H1 (cell line): ENCODE measurements at regions not wholly inside any gene's neighbourhood (a gene's known extent, or its start where the extent isn't known, plus 50 kb on each side); places are given as distances from the start of the nearest gene placed in this dataset.

Source experiments
- CEBPB ChIP-seq: IDR thresholded peaks from 2 replicates; pipeline ENCODE4 v1.6.1; 2012; ENCODE audit warnings: low read depth, low read length
- CREB1 ChIP-seq: IDR thresholded peaks from 2 replicates; pipeline ENCODE4 v1.6.1; 2012; ENCODE audit warnings: inconsistent platforms
- CTCF ChIP-seq, 3 experiments: IDR thresholded peaks; 1 replicate in 2 of 3; 2 replicates in 1 of 3; pipeline versions ENCODE4 v1.5.1 to v1.6.1; 2011; ENCODE audit warnings: low read length in 3 of 3, mild to moderate bottlenecking in 3 of 3, inconsistent platforms in 2 of 3, low read depth in 1 of 3, moderate library complexity in 1 of 3; ENCODE audit not compliant: insufficient read depth in 1 of 3; ENCODE audit errors: control extremely low read depth in 1 of 3
- HDAC2 ChIP-seq, 2 experiments: fragments of 300-600 bp in 1 of 2; sonication (generic) in 1 of 2; IDR thresholded peaks; 2 replicates each; pipeline ENCODE4 v1.6.1; 2011 to 2012; ENCODE audit warnings: low read depth in 2 of 2, low read length in 2 of 2, mild to moderate bottlenecking in 2 of 2, moderate library complexity in 2 of 2, borderline replicate concordance in 1 of 2, inconsistent platforms in 1 of 2
- JUN ChIP-seq: IDR thresholded peaks from 2 replicates; pipeline ENCODE4 v1.6.1; 2011; ENCODE audit warnings: low read depth, mild to moderate bottlenecking, improper control_type of control experiment, low read length
- SP2 ChIP-seq: IDR thresholded peaks from 2 replicates; pipeline ENCODE4 v1.6.1; 2012; ENCODE audit warnings: mild to moderate bottlenecking, low read length, inconsistent platforms
- TF ChIP-seq, protein P1 (sequence below): fragments of 300-600 bp; sonication (generic); IDR thresholded peaks from 2 replicates; pipeline ENCODE4 v1.7.1; 2012; ENCODE audit warnings: low read length, moderate library complexity, mild to moderate bottlenecking, inconsistent platforms; ENCODE audit not compliant: insufficient replicate concordance

- TF ChIP-seq, protein P1, sequence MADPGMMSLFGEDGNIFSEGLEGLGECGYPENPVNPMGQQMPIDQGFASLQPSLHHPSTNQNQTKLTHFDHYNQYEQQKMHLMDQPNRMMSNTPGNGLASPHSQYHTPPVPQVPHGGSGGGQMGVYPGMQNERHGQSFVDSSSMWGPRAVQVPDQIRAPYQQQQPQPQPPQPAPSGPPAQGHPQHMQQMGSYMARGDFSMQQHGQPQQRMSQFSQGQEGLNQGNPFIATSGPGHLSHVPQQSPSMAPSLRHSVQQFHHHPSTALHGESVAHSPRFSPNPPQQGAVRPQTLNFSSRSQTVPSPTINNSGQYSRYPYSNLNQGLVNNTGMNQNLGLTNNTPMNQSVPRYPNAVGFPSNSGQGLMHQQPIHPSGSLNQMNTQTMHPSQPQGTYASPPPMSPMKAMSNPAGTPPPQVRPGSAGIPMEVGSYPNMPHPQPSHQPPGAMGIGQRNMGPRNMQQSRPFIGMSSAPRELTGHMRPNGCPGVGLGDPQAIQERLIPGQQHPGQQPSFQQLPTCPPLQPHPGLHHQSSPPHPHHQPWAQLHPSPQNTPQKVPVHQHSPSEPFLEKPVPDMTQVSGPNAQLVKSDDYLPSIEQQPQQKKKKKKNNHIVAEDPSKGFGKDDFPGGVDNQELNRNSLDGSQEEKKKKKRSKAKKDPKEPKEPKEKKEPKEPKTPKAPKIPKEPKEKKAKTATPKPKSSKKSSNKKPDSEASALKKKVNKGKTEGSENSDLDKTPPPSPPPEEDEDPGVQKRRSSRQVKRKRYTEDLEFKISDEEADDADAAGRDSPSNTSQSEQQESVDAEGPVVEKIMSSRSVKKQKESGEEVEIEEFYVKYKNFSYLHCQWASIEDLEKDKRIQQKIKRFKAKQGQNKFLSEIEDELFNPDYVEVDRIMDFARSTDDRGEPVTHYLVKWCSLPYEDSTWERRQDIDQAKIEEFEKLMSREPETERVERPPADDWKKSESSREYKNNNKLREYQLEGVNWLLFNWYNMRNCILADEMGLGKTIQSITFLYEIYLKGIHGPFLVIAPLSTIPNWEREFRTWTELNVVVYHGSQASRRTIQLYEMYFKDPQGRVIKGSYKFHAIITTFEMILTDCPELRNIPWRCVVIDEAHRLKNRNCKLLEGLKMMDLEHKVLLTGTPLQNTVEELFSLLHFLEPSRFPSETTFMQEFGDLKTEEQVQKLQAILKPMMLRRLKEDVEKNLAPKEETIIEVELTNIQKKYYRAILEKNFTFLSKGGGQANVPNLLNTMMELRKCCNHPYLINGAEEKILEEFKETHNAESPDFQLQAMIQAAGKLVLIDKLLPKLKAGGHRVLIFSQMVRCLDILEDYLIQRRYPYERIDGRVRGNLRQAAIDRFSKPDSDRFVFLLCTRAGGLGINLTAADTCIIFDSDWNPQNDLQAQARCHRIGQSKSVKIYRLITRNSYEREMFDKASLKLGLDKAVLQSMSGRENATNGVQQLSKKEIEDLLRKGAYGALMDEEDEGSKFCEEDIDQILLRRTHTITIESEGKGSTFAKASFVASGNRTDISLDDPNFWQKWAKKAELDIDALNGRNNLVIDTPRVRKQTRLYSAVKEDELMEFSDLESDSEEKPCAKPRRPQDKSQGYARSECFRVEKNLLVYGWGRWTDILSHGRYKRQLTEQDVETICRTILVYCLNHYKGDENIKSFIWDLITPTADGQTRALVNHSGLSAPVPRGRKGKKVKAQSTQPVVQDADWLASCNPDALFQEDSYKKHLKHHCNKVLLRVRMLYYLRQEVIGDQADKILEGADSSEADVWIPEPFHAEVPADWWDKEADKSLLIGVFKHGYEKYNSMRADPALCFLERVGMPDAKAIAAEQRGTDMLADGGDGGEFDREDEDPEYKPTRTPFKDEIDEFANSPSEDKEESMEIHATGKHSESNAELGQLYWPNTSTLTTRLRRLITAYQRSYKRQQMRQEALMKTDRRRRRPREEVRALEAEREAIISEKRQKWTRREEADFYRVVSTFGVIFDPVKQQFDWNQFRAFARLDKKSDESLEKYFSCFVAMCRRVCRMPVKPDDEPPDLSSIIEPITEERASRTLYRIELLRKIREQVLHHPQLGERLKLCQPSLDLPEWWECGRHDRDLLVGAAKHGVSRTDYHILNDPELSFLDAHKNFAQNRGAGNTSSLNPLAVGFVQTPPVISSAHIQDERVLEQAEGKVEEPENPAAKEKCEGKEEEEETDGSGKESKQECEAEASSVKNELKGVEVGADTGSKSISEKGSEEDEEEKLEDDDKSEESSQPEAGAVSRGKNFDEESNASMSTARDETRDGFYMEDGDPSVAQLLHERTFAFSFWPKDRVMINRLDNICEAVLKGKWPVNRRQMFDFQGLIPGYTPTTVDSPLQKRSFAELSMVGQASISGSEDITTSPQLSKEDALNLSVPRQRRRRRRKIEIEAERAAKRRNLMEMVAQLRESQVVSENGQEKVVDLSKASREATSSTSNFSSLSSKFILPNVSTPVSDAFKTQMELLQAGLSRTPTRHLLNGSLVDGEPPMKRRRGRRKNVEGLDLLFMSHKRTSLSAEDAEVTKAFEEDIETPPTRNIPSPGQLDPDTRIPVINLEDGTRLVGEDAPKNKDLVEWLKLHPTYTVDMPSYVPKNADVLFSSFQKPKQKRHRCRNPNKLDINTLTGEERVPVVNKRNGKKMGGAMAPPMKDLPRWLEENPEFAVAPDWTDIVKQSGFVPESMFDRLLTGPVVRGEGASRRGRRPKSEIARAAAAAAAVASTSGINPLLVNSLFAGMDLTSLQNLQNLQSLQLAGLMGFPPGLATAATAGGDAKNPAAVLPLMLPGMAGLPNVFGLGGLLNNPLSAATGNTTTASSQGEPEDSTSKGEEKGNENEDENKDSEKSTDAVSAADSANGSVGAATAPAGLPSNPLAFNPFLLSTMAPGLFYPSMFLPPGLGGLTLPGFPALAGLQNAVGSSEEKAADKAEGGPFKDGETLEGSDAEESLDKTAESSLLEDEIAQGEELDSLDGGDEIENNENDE = no peak
- TF ChIP-seq CEBPB = no peak
- peak; percentile 50 to 65 (median 64) for TF ChIP-seq CTCF (IDR thresholded peaks at IDR 0.05; ENCODE audit: control extremely low read depth in 1 of 3, insufficient read depth in 1 of 3, low read depth in 1 of 3, low read length in 3 of 3)
- 0 out of 2 replicates have a peak, but pooled peaks have one; percentile 9 for TF ChIP-seq JUN
- TF ChIP-seq CREB1 = peak; percentile 57; the same call in 1 of the 2 replicates
- no peak for TF ChIP-seq SP2
- TF ChIP-seq HDAC2 (IDR thresholded peaks at IDR 0.05; ENCODE audit: borderline replicate concordance in 1 of 2, low read depth in 2 of 2, low read length in 2 of 2) = peak in 1 of 2 experiments; percentile 70; a peak in 1 of 4 replicates
These were observed 65.6 kb downstream of the NOL4 start (continued) for GRCh38 chr18:34158881-34159690.
